ENCODE measurements at regions not wholly inside any gene's neighbourhood (a gene's known extent, or its start where the extent isn't known, plus 50 kb on each side); places are given as distances from the start of the nearest gene placed in this dataset.

DNA sequence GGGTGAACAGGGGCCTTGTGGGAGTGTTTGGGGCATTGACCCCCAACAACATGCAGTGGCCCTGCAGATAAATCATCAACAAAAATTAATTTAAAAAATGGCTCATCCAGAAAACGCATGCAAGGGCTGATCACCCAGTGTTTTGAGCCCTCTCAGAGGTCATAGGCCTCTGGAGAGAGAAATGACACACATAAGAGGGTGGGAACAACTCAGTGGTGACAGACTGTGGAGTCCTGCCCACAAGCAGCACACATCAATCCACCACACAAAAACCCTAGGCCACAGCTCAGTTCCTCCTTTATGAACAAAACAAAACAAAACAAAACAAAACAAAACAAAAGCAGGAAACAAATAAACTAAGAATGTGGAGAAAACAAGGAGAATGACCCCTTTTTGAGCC, 351.7 kb upstream of the SPHKAP start:
- no peak for TF ChIP-seq CTCF (IDR thresholded peaks at IDR 0.05)
- TF ChIP-seq POLR2A (IDR thresholded peaks at IDR 0.05) = no peak

All from Peyer's patch (tissue), 4 donors.